GM18505 (cell line): ENCODE measurements at regions not wholly inside any gene's neighbourhood (a gene's known extent, or its start where the extent isn't known, plus 50 kb on each side); places are given as distances from the start of the nearest gene placed in this dataset.

Source experiments
- ATAC-seq: cut with Tn5 transposase; IDR thresholded peaks from one replicate; pipeline ENCODE4 v1.9.1; 2021; ENCODE audit not compliant: unreplicated experiment
- POLR2A ChIP-seq: IDR thresholded peaks from 4 replicates; pipeline ENCODE4 v1.6.1; 2011; ENCODE audit warnings: borderline replicate concordance; ENCODE audit not compliant: insufficient read depth, insufficient read length; ENCODE audit errors: extremely low read depth

GRCh38 chr4:45646885-45647590 is 476.8 kb downstream of the GABRG1 start:
- ATAC-seq: no peak
- TF ChIP-seq POLR2A: no peak

GRCh38 chr4:45640281-45640680 is 483.6 kb downstream of the GABRG1 start:
- ATAC-seq: no peak
- TF ChIP-seq POLR2A: no peak

GRCh38 chr4:45638641-45639040 is 485.2 kb downstream of the GABRG1 start:
- ATAC-seq: no peak
- TF ChIP-seq POLR2A: no peak

- no peak for TF ChIP-seq POLR2A
- ATAC-seq: no peak
These were observed 487.7 kb downstream of the GABRG1 start for GRCh38 chr4:45636175-45636574.

- ATAC-seq: no peak
- TF ChIP-seq POLR2A: no peak
These were observed 494.1 kb downstream of the GABRG1 start for GRCh38 chr4:45629717-45630116.

- no peak for TF ChIP-seq POLR2A
- ATAC-seq: no peak
These were observed 501.9 kb downstream of the GABRG1 start for GRCh38 chr4:45621971-45622370.

- ATAC-seq: no peak
- no peak for TF ChIP-seq POLR2A
These were observed 503.0 kb downstream of the GABRG1 start for GRCh38 chr4:45620808-45621207.

GRCh38 chr4:45596379-45597101 is 527.3 kb downstream of the GABRG1 start:
- TF ChIP-seq POLR2A: no peak
- ATAC-seq: no peak

GRCh38 chr4:45580334-45580733 is 543.5 kb downstream of the GABRG1 start:
- TF ChIP-seq POLR2A: no peak
- no peak for ATAC-seq

GRCh38 chr4:45578874-45579273 is 545.0 kb downstream of the GABRG1 start:
- TF ChIP-seq POLR2A: no peak
- ATAC-seq: no peak

GRCh38 chr4:45576275-45576674 is 547.6 kb downstream of the GABRG1 start:
- TF ChIP-seq POLR2A: no peak
- ATAC-seq: no peak

- TF ChIP-seq POLR2A: no peak
These were observed 554.2 kb downstream of the GABRG1 start for GRCh38 chr4:45569619-45570018.

GRCh38 chr4:45568694-45569093 is 555.2 kb downstream of the GABRG1 start:
- no peak for ATAC-seq
- no peak for TF ChIP-seq POLR2A

More at GRCh38 chr4:45569619-45570018, 554.2 kb downstream of the GABRG1 start:
- no peak for ATAC-seq
